ENCODE measurements at regions not wholly inside any gene's neighbourhood (a gene's known extent, or its start where the extent isn't known, plus 50 kb on each side); places are given as distances from the start of the nearest gene placed in this dataset.

DNA sequence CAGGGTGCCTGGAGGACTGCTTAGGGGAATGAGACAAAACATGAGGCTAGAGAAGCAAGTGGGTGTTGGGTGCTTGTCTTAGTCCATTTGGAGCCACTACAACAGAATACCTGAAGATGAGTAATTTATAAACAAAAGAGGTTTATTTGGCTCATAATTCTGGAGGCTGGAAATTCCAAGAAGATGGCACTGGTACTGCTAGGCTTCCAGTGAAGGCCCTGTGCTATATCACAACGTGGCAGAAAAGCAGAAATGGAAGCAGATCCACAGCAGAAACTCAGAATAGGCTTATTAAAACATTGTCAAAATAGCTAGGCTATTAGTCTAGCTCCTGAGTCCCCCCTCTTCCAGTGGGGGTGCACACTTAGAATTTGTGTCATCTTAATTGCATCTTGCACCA is 701.7 kb downstream of the RWDD3 start:
- TF ChIP-seq REST (IDR thresholded peaks at IDR 0.05; ENCODE audit: insufficient replicate concordance, low read depth) (no peak), POLR2AphosphoS5 (IDR thresholded peaks at IDR 0.05; ENCODE audit: low read depth) (no peak), SPI1 (IDR thresholded peaks at IDR 0.05; ENCODE audit: borderline replicate concordance, low read depth) (no peak), CTCF (IDR thresholded peaks at IDR 0.05; ENCODE audit: insufficient read depth, low read length) (no peak), GABPA (IDR thresholded peaks at IDR 0.05; ENCODE audit: low read depth) (no peak)
- H3K4me3 ChIP-seq (replicated peaks; ENCODE audit: insufficient read depth, low read length), result no peak overlapping the region
- no peak overlapping the region for H3K27ac ChIP-seq (replicated peaks)
- no peak for DNase-seq (ENCODE audit: low read depth in 1 of 2, low spot score in 1 of 2)
- no peaks in the 10 kb centered on the region for H3K27me3 ChIP-seq (ENCODE audit: insufficient read depth, poor library complexity, severe bottlenecking)

DNA sequence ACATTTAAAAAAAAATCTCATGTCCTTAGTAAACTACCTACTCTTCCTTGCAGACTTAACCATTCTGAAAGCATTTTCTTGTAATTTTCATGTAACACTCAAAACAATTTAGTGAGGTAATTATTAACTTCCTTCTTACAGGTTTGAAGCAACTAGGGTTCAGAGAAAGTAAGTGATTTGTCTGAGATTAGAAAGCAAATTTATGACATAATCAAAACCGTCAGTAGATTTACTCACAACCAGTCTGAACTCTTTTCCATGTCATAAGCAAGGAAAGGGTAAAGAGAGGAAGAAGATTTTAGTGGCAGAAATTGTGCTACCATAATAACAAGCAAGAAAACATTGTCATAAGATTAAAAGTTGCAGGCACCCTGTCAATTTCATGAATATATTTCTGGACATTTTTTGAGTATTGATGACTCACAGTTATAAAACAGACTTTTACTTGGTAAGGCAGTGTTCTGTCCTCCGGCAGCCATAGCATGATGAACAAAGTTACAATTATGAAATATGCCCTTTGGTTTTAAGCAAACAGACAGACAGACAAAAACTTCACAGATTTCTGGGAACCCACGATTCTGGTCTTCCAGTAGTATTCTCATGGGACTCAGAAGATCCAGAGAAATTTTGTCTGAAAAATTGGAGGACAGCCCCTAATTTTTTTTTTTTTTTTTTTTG is 707.2 kb downstream of the RWDD3 start:
- Histone ChIP-seq H3K4me3 (replicated peaks; ENCODE audit: insufficient read depth, low read length) (no peak overlapping the region), H3K27me3 (ENCODE audit: insufficient read depth, poor library complexity, severe bottlenecking) (no peaks in the 10 kb centered on the region), H3K27ac (replicated peaks) (no peak overlapping the region)
- no peak for DNase-seq (ENCODE audit: low read depth in 1 of 2, low spot score in 1 of 2)
- TF ChIP-seq CTCF (IDR thresholded peaks at IDR 0.05; ENCODE audit: insufficient read depth, low read length) (no peak), GABPA (IDR thresholded peaks at IDR 0.05; ENCODE audit: low read depth) (no peak), POLR2AphosphoS5 (IDR thresholded peaks at IDR 0.05; ENCODE audit: low read depth) (no peak), SPI1 (IDR thresholded peaks at IDR 0.05; ENCODE audit: borderline replicate concordance, low read depth) (no peak), REST (IDR thresholded peaks at IDR 0.05; ENCODE audit: insufficient replicate concordance, low read depth) (no peak)

GRCh38 chr1:95948023-95948422 is 714.0 kb downstream of the RWDD3 start:
- no peak for DNase-seq (ENCODE audit: low read depth in 1 of 2, low spot score in 1 of 2)
- H3K27ac ChIP-seq (replicated peaks), result no peak overlapping the region
- no peak overlapping the region for H3K4me3 ChIP-seq (replicated peaks; ENCODE audit: insufficient read depth, low read length)
- TF ChIP-seq GABPA (IDR thresholded peaks at IDR 0.05; ENCODE audit: low read depth) (no peak), REST (IDR thresholded peaks at IDR 0.05; ENCODE audit: insufficient replicate concordance, low read depth) (no peak), CTCF (IDR thresholded peaks at IDR 0.05; ENCODE audit: insufficient read depth, low read length) (no peak), POLR2AphosphoS5 (IDR thresholded peaks at IDR 0.05; ENCODE audit: low read depth) (no peak), SPI1 (IDR thresholded peaks at IDR 0.05; ENCODE audit: borderline replicate concordance, low read depth) (no peak)
- peaks cover 10% of the 10 kb centered on the region for H3K27me3 ChIP-seq (ENCODE audit: insufficient read depth, poor library complexity, severe bottlenecking)
